HG03139 (cell line): ENCODE measurements at regions not wholly inside any gene's neighbourhood (a gene's known extent, or its start where the extent isn't known, plus 50 kb on each side); places are given as distances from the start of the nearest gene placed in this dataset.

ENCODE experiments used
- ATAC-seq: cut with Tn5 transposase; IDR thresholded peaks from one replicate; pipeline ENCODE4 v1.9.1; 2021; ENCODE audit not compliant: unreplicated experiment

- no peak for ATAC-seq
These were observed 485.2 kb upstream of the KIF2A start for GRCh38 chr5:61820836-61821235.

GRCh38 chr5:61821561-61821960, 484.4 kb upstream of the KIF2A start:
- no peak for ATAC-seq

GRCh38 chr5:61822584-61822983, 483.4 kb upstream of the KIF2A start:
- ATAC-seq: no peak

- no peak for ATAC-seq
These were observed 482.9 kb upstream of the KIF2A start for GRCh38 chr5:61823065-61823464.

GRCh38 chr5:61823781-61824180, 482.2 kb upstream of the KIF2A start:
- ATAC-seq: no peak

- ATAC-seq: no peak
These were observed 481.6 kb upstream of the KIF2A start for GRCh38 chr5:61824396-61824795.

GRCh38 chr5:61827445-61827975, 478.5 kb upstream of the KIF2A start:
- no peak for ATAC-seq

GRCh38 chr5:61828856-61829255, 477.1 kb upstream of the KIF2A start:
- no peak for ATAC-seq

- ATAC-seq: no peak
These were observed 474.3 kb upstream of the KIF2A start for GRCh38 chr5:61831736-61832135.

GRCh38 chr5:61837788-61838187, 468.2 kb upstream of the KIF2A start:
- ATAC-seq: no peak

GRCh38 chr5:61840361-61840760, 465.6 kb upstream of the KIF2A start:
- ATAC-seq: no peak

- ATAC-seq: no peak
These were observed 463.2 kb upstream of the KIF2A start for GRCh38 chr5:61842840-61843239.

GRCh38 chr5:61850696-61851095, 455.3 kb upstream of the KIF2A start:
- ATAC-seq: no peak

- no peak for ATAC-seq
These were observed 451.5 kb upstream of the KIF2A start for GRCh38 chr5:61854531-61854930.

GRCh38 chr5:61860978-61861377, 445.0 kb upstream of the KIF2A start:
- ATAC-seq: no peak

GRCh38 chr5:61866930-61867329, 439.1 kb upstream of the KIF2A start:
- peak; percentile 77 for ATAC-seq

- ATAC-seq: no peak
These were observed 436.7 kb upstream of the KIF2A start for GRCh38 chr5:61869333-61869732.

GRCh38 chr5:61878471-61878870, 427.5 kb upstream of the KIF2A start:
- ATAC-seq: no peak

GRCh38 chr5:61881821-61882487, 424.1 kb upstream of the KIF2A start:
- ATAC-seq: no peak

GRCh38 chr5:61882901-61883500, 423.0 kb upstream of the KIF2A start:
- no peak for ATAC-seq

- no peak for ATAC-seq
These were observed 421.7 kb upstream of the KIF2A start for GRCh38 chr5:61884252-61884855.

GRCh38 chr5:61886214-61886613, 419.8 kb upstream of the KIF2A start:
- ATAC-seq: no peak
